ENCODE measurements at regions not wholly inside any gene's neighbourhood (a gene's known extent, or its start where the extent isn't known, plus 50 kb on each side); places are given as distances from the start of the nearest gene placed in this dataset.

GRCh38 chr11:91846649-91847048, 378.0 kb upstream of the FAT3 start:
- WGBS (ENCODE audit: low lambda C conversion rate) = 68% methylated on average over 2 of the region's 2 CpGs
- no peak for DNase-seq
- H3K9me2 ChIP-seq = no peaks in the 10 kb centered on the region
- H3K4me2 ChIP-seq = no peak overlapping the region
- H3K4me1 ChIP-seq (ENCODE audit: control insufficient read depth in 1 of 2, insufficient read depth in 2 of 2, low read depth in 1 of 2, low read length in 1 of 2) = peaks cover 2 to 9% of the 10 kb centered on the region in 2 experiments; a peak in 2 of 4 replicates
- TF ChIP-seq PBX3 (IDR thresholded peaks at IDR 0.05) = no peak
- TF ChIP-seq CHD2 (IDR thresholded peaks at IDR 0.05; ENCODE audit: low read length, partially characterized antibody) = no peak
- no peak for TF ChIP-seq EZH2phosphoT487 (IDR thresholded peaks at IDR 0.05; ENCODE audit: borderline replicate concordance, low read depth)
- no peak for TF ChIP-seq USF1 (IDR thresholded peaks at IDR 0.05; ENCODE audit: borderline replicate concordance, low read depth)
- TF ChIP-seq NFIC (IDR thresholded peaks at IDR 0.05; ENCODE audit: borderline replicate concordance) = no peak
- TF ChIP-seq RAD21 (IDR thresholded peaks at IDR 0.05; ENCODE audit: low read length) = no peak
- TF ChIP-seq TEAD4 (IDR thresholded peaks at IDR 0.05; ENCODE audit: borderline replicate concordance, insufficient read depth) = no peak
- TF ChIP-seq GABPA (IDR thresholded peaks at IDR 0.05; ENCODE audit: low read depth) = no peak
- no peak for TF ChIP-seq ZBTB33 (IDR thresholded peaks at IDR 0.05; ENCODE audit: borderline replicate concordance, low read depth)
- no peak for TF ChIP-seq REST (IDR thresholded peaks at IDR 0.05; ENCODE audit: low read depth, low read length)
- no peak for TF ChIP-seq RCOR1 (IDR thresholded peaks at IDR 0.05; ENCODE audit: low read length)
- no peak for TF ChIP-seq RXRA (IDR thresholded peaks at IDR 0.05; ENCODE audit: borderline replicate concordance, low read depth)
- no peak for TF ChIP-seq MXI1 (IDR thresholded peaks at IDR 0.05; ENCODE audit: low read depth, low read length)
- TF ChIP-seq JUND (IDR thresholded peaks at IDR 0.05) = no peak
- TF ChIP-seq SMC3 (IDR thresholded peaks at IDR 0.05; ENCODE audit: low read depth, low read length) = no peak
- TF ChIP-seq YY1 (IDR thresholded peaks at IDR 0.05; ENCODE audit: low read depth) = no peak
- no peak for TF ChIP-seq TAF1 (IDR thresholded peaks at IDR 0.05; ENCODE audit: borderline replicate concordance, low read depth, low read length)
- no peaks in the 10 kb centered on the region for H3K9me3 ChIP-seq
- ChIA-PET CTCF (interaction anchor here (1.6 kb wide), 1 partner anchor 10 kb away, joined by 3 read pairs; no protein-coding TSS in a partner anchor), POLR2A (interaction anchor here (1.0 kb wide), 1 partner anchor 10 kb away, joined by 3 read pairs; no protein-coding TSS in a partner anchor)
- H2AFZ ChIP-seq (ENCODE audit: low read depth) = no peak overlapping the region
- no peaks in the 10 kb centered on the region for H3K36me3 ChIP-seq (replicated peaks in 1 of 2; ENCODE audit: control insufficient read depth in 1 of 2, insufficient read depth in 2 of 2, low read length in 1 of 2)
- no peak overlapping the region for H3K27ac ChIP-seq (ENCODE audit: low read depth in 2 of 2, low read length in 1 of 2)
- H3F3A ChIP-seq (replicated peaks; ENCODE audit: insufficient read depth) = no peaks in the 10 kb centered on the region
- H3K4me3 ChIP-seq (ENCODE audit: low read depth in 2 of 2, low read length in 1 of 2) = no peak overlapping the region
- no peaks in the 10 kb centered on the region for H3K27me3 ChIP-seq (ENCODE audit: insufficient read depth)
- no peak overlapping the region for H3K9ac ChIP-seq
- H4K20me1 ChIP-seq (ENCODE audit: insufficient read depth) = no peaks in the 10 kb centered on the region
- H3K79me2 ChIP-seq (ENCODE audit: insufficient read depth) = no peaks in the 10 kb centered on the region

Measured in SK-N-SH (cell line).